Natural killer cell (primary cell): ENCODE measurements at regions not wholly inside any gene's neighbourhood (a gene's known extent, or its start where the extent isn't known, plus 50 kb on each side); places are given as distances from the start of the nearest gene placed in this dataset.

ENCODE experiments used
- ATAC-seq, 3 donors: fragments of 150-1000 bp in 2 of 3; fragments of 200-7000 bp in 1 of 3; cut with Tn5 transposase; 1 replicate in 1 of 3; 2 replicates in 2 of 3; pipeline ENCODE4 v1.10.0; 2021; ENCODE audit warnings: mild to moderate bottlenecking in 2 of 3, moderate library complexity in 2 of 3
- DNase-seq, 2 donors: peaks; one replicate each; pipeline versions ENCODE4 v3.0.0 to v3.0.0-alpha.2; 2013 to 2021; ENCODE audit warnings: mixed read lengths in 1 of 2
- H3K27ac ChIP-seq: one replicate; pipeline ENCODE4 v1.5.1; 2013; ENCODE audit warnings: mild to moderate bottlenecking, low read length
- H3K27me3 ChIP-seq: one replicate; pipeline ENCODE4 v1.6.1; 2013; ENCODE audit warnings: low read length; ENCODE audit not compliant: control insufficient read depth, insufficient read depth
- H3K36me3 ChIP-seq: one replicate; pipeline ENCODE4 v1.6.1; 2013; ENCODE audit warnings: low read length; ENCODE audit not compliant: control insufficient read depth, insufficient read depth
- H3K4me1 ChIP-seq: one replicate; pipeline ENCODE4 v1.6.1; 2013; ENCODE audit warnings: low read length; ENCODE audit not compliant: control insufficient read depth, insufficient read depth
- H3K4me3 ChIP-seq: one replicate; pipeline ENCODE4 v1.5.1; 2013; ENCODE audit warnings: low read length
- H3K9me3 ChIP-seq: one replicate; pipeline ENCODE4 v1.6.1; 2013; ENCODE audit warnings: low read length; ENCODE audit not compliant: control insufficient read depth, insufficient read depth
- H3K27ac Mint-ChIP-seq, 2 donors: one replicate each; pipeline ENCODE4 v1.8.0; 2022; ENCODE audit warnings: mild to moderate bottlenecking in 2 of 2, mixed read lengths in 2 of 2, moderate library complexity in 1 of 2
- H3K27me3 Mint-ChIP-seq, 2 donors: one replicate each; pipeline ENCODE4 v1.8.0; 2022; ENCODE audit warnings: low read depth in 2 of 2, mixed read lengths in 2 of 2
- H3K36me3 Mint-ChIP-seq: one replicate; pipeline ENCODE4 v1.8.0; 2022; ENCODE audit warnings: mixed read lengths
- H3K4me1 Mint-ChIP-seq, 2 donors: one replicate each; pipeline ENCODE4 v1.8.0; 2022; ENCODE audit warnings: mixed read lengths in 2 of 2
- H3K4me3 Mint-ChIP-seq: one replicate; pipeline ENCODE4 v1.8.0; 2022; ENCODE audit warnings: mild to moderate bottlenecking, moderate library complexity, mixed read lengths
- H3K9me3 Mint-ChIP-seq, 2 donors: one replicate each; pipeline ENCODE4 v1.8.0; 2022; ENCODE audit warnings: mixed read lengths in 2 of 2
- CTCF ChIP-seq: fragments of 200-600 bp; IDR thresholded peaks from one replicate; pipeline ENCODE4 v1.8.0; 2022; ENCODE audit warnings: antibody characterized with exemption
- WGBS: methylation state at CpG from one replicate; pipeline ENCODE4 v1.1.7; 2013; ENCODE audit warnings: missing lambda C conversion rate; ENCODE audit not compliant: insufficient coverage; 5-methylcytosine and 5-hydroxymethylcytosine counted together
- intact Hi-C: fragments of 100-400 bp; cut with micrococcal nuclease; formaldehyde crosslinking; loops from one replicate; pipeline ENCODE4 v1.14.2; 2022

- no peak for ATAC-seq
- Histone ChIP-seq H3K4me1 (no peaks in the 10 kb centered on the region), H3K4me3 (no peak overlapping the region), H3K9me3 (peaks cover 5% of the 10 kb centered on the region), H3K27ac (no peak overlapping the region), H3K27me3 (no peaks in the 10 kb centered on the region), H3K36me3 (no peaks in the 10 kb centered on the region)
- Mint-ChIP-seq H3K9me3 (peaks cover 3 to 4% of the 10 kb centered on the region in 2 donors), H3K27ac (no peak overlapping the region), H3K27me3 (no peaks in the 10 kb centered on the region), H3K36me3 (peaks cover 5% of the 10 kb centered on the region), H3K4me3 (no peak overlapping the region), H3K4me1 (peaks cover 22 to 25% of the 10 kb centered on the region in 2 donors)
- WGBS, result 56% methylated on average over 1 of the region's 2 CpGs
- TF ChIP-seq CTCF, result no peak
- DNase-seq, result no peak
- intact Hi-C loops, result no loop called here
Observed at GRCh38 chr2:8039732-8040131, 642.1 kb upstream of the ID2 start.

DNA sequence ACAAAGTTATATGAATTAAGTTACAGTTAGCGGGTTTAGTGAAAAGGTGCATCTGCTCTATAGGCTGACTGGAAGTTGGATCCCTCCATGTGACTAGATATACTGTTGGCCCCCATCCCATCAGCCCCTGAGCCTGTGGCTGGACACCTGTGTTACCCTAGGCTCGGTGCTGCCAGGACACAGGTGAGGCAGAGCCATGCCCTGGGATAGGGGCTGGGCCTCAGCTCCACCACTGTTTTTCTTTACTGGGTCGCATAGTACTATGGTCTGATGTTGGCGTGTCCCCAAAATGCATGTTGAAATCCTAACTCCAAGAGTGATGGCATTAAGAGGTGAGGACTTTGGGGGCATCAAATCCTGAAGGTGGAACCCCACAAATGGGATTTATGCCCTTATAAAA, 638.6 kb upstream of the ID2 start:
- Histone ChIP-seq H3K4me1 (no peaks in the 10 kb centered on the region), H3K27me3 (no peaks in the 10 kb centered on the region), H3K36me3 (no peaks in the 10 kb centered on the region), H3K4me3 (no peak overlapping the region), H3K27ac (no peak overlapping the region), H3K9me3 (peaks cover 5% of the 10 kb centered on the region)
- peaks cover 5% of the 10 kb centered on the region for H3K36me3 Mint-ChIP-seq
- 96% methylated on average over 4 of the region's 4 CpGs for WGBS
- H3K9me3 Mint-ChIP-seq, result peaks cover 3 to 4% of the 10 kb centered on the region in 2 donors
- H3K4me1 Mint-ChIP-seq, result peaks cover 31 to 37% of the 10 kb centered on the region in 2 donors
- DNase-seq (no peak), ATAC-seq (no peak)
- no peak for TF ChIP-seq CTCF
- no peak overlapping the region for H3K27ac Mint-ChIP-seq
- no peaks in the 10 kb centered on the region for H3K27me3 Mint-ChIP-seq
- intact Hi-C loops, result no loop called here
- no peak overlapping the region for H3K4me3 Mint-ChIP-seq

DNA sequence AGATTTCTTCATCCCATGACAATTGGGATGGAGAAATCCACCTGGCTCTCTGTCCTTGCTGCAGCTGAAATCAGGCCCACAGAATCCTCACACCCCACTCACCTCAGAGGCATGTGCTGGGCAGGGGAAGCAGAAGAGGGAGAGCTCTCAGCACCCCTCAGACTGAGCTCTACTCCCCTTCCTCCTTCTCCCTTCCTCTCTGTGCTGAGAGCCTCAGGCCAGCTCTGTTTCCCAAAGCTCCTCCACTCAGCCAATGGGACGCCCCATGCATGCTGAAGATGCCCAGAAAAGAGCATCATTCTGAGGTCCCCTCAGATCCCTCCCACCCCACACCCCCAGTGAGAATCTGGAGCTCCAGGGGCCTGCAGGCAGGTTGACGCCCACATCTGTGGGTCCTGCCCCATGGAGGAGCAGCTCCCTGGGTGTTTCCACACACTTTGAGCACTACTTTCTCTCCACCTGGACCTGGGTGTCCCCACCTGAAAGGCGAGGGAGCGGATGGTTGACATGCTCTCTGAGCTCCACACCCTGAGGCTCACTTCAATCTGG, 637.7 kb upstream of the ID2 start:
- Mint-ChIP-seq H3K36me3 (peaks cover 5% of the 10 kb centered on the region), H3K4me3 (no peak overlapping the region), H3K4me1 (peaks cover 38 to 45% of the 10 kb centered on the region in 2 donors), H3K27ac (no peak overlapping the region), H3K9me3 (peaks cover 3 to 4% of the 10 kb centered on the region in 2 donors), H3K27me3 (no peaks in the 10 kb centered on the region)
- Histone ChIP-seq H3K36me3 (no peaks in the 10 kb centered on the region), H3K9me3 (peaks cover 5% of the 10 kb centered on the region), H3K4me3 (no peak overlapping the region), H3K27ac (no peak overlapping the region), H3K4me1 (peaks cover 8% of the 10 kb centered on the region), H3K27me3 (no peaks in the 10 kb centered on the region)
- DNase-seq (no peak), ATAC-seq (no peak)
- intact Hi-C loops, result no loop called here
- 92% methylated on average over 4 of the region's 4 CpGs for WGBS
- no peak for TF ChIP-seq CTCF

DNA sequence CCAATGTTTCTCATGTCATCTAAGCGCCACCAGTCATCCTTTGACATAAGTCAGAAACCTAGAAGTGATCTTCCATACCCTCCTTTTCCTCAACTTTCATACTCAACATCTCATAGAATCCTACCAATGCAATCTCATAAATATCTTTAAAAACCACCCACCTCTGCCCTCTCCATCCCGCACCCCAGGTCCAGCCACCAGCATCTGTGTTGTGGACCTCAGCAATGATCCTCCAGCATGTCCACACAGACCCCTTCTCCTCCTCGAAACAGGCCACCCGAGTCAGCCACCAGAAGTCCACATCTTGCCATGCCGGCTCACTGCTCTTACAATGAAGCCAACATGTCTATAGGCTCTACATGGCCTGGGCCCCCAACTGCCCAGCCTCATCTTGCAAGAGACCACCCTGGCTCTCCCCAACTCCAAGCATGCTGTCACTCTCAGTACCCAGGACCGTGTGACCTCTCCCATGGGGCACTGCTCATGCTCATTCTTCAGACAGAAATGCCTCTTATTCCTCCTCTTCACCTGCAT, 636.7 kb upstream of the ID2 start:
- H3K36me3 Mint-ChIP-seq, result peaks cover 5% of the 10 kb centered on the region
- H3K4me1 Mint-ChIP-seq, result peaks cover 39 to 45% of the 10 kb centered on the region in 2 donors
- peaks cover 14% of the 10 kb centered on the region for H3K4me1 ChIP-seq
- H3K27me3 Mint-ChIP-seq, result no peaks in the 10 kb centered on the region
- H3K4me3 ChIP-seq, result no peak overlapping the region
- peaks cover 5% of the 10 kb centered on the region for H3K9me3 ChIP-seq
- H3K27ac ChIP-seq, result no peak overlapping the region
- intact Hi-C loops, result no loop called here
- no peak overlapping the region for H3K4me3 Mint-ChIP-seq
- WGBS, result 95% methylated on average over 6 of the region's 6 CpGs
- no peak overlapping the region for H3K27ac Mint-ChIP-seq
- H3K27me3 ChIP-seq, result no peaks in the 10 kb centered on the region
- H3K36me3 ChIP-seq, result no peaks in the 10 kb centered on the region
- DNase-seq (no peak), ATAC-seq (no peak)
- TF ChIP-seq CTCF, result no peak
- peaks cover 3 to 4% of the 10 kb centered on the region in 2 donors for H3K9me3 Mint-ChIP-seq
